ENCODE measurements at regions not wholly inside any gene's neighbourhood (a gene's known extent, or its start where the extent isn't known, plus 50 kb on each side); places are given as distances from the start of the nearest gene placed in this dataset.
"Not testable (repeated sequence)": the region's sequence is repeated elsewhere in the genome, so short reads cannot be mapped to it uniquely, and the experiment has no call there.

DNA sequence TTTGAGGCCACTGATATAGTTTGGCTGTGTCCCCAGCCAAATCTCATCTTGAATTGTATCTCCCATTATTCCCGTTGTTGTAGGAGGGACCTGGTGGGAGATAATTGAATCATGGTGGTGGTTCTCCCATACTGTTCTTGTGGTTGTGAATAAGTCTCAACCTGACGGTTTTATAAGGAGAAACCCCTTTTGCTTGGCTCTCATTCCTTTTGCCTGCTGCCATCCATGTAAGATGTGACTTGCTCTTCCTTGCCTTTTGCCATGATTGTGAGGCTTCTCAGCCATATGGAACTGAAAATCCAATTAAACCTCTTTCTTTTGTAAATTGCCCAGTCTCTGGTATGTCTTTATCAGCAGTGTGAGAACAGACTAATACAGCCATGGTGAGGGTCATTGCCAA, 431.6 kb upstream of the ID2 start:
- not testable (repeated sequence) for H3K14ac ChIP-seq (ENCODE audit: low read length); H2BK12ac ChIP-seq (ENCODE audit: low read length); H3K4me3 ChIP-seq (ENCODE audit: low read length in 2 of 2); H4K8ac ChIP-seq (ENCODE audit: low read depth, low read length); H3K27ac ChIP-seq (replicated peaks; ENCODE audit: low read length); H4K91ac ChIP-seq (ENCODE audit: low read depth, low read length, poor library complexity); H3K4ac ChIP-seq (ENCODE audit: low read length); H3K27me3 ChIP-seq (ENCODE audit: control insufficient read depth in 3 of 3, insufficient read depth in 3 of 3, low read depth in 1 of 3, low read length in 3 of 3); H3K79me1 ChIP-seq (ENCODE audit: low read depth, low read length); H2BK15ac ChIP-seq (ENCODE audit: low read length); DNase-seq (ENCODE audit: low spot score); H2BK5ac ChIP-seq (ENCODE audit: low read length); H2BK120ac ChIP-seq (ENCODE audit: low read depth, low read length); H2AK5ac ChIP-seq (ENCODE audit: low read depth, low read length); H3K36me3 ChIP-seq (replicated peaks in 1 of 2; ENCODE audit: control insufficient read depth in 2 of 2, insufficient read depth in 2 of 2, low read length in 2 of 2); H3K9ac ChIP-seq (ENCODE audit: low read depth, low read length, poor library complexity); H2AFZ ChIP-seq (ENCODE audit: low read length); H3K4me2 ChIP-seq (ENCODE audit: insufficient read depth, low read length, poor library complexity, severe bottlenecking); H3K23ac ChIP-seq (ENCODE audit: low read depth, low read length, poor library complexity); H3K18ac ChIP-seq (ENCODE audit: low read length)
- no CpG with 5 or more reads among the region's 2 CpGs for WGBS, 2 donors (ENCODE audit: extremely low coverage in 2 of 2, insufficient read length in 2 of 2, insufficient replicate concordance in 1 of 2)
- Histone ChIP-seq H3K9me3 (replicated peaks in 1 of 2; ENCODE audit: control insufficient read depth in 2 of 2, insufficient read depth in 1 of 2, low read depth in 1 of 2, low read length in 2 of 2) (peaks cover 8 to 14% of the 10 kb centered on the region in 2 donors), H3K4me1 (ENCODE audit: control insufficient read depth in 2 of 2, insufficient read depth in 1 of 2, low read depth in 1 of 2, low read length in 2 of 2) (peaks cover under 1 to 12% of the 10 kb centered on the region in 2 donors)

- H3K79me1 ChIP-seq (ENCODE audit: low read depth, low read length), result no peaks in the 10 kb centered on the region
- H2AFZ ChIP-seq (ENCODE audit: low read length), result no peak overlapping the region
- no peak overlapping the region for H2BK15ac ChIP-seq (ENCODE audit: low read length)
- WGBS, 2 donors (ENCODE audit: extremely low coverage in 2 of 2, insufficient read length in 2 of 2, insufficient replicate concordance in 1 of 2), result no CpG with 5 or more reads among the region's 6 CpGs
- H3K27me3 ChIP-seq (ENCODE audit: control insufficient read depth in 3 of 3, insufficient read depth in 3 of 3, low read depth in 1 of 3, low read length in 3 of 3), result no peaks in the 10 kb centered on the region
- H3K4ac ChIP-seq (ENCODE audit: low read length), result no peak overlapping the region
- no peak overlapping the region for H3K4me3 ChIP-seq (ENCODE audit: low read length in 2 of 2)
- H3K4me2 ChIP-seq (ENCODE audit: insufficient read depth, low read length, poor library complexity, severe bottlenecking), result no peak overlapping the region
- H3K36me3 ChIP-seq (replicated peaks in 1 of 2; ENCODE audit: control insufficient read depth in 2 of 2, insufficient read depth in 2 of 2, low read length in 2 of 2), result no peaks in the 10 kb centered on the region
- H3K14ac ChIP-seq (ENCODE audit: low read length), result no peak overlapping the region
- no peak overlapping the region for H3K9ac ChIP-seq (ENCODE audit: low read depth, low read length, poor library complexity)
- no peak overlapping the region for H2BK120ac ChIP-seq (ENCODE audit: low read depth, low read length)
- H3K9me3 ChIP-seq (replicated peaks in 1 of 2; ENCODE audit: control insufficient read depth in 2 of 2, insufficient read depth in 1 of 2, low read depth in 1 of 2, low read length in 2 of 2), result peaks cover 5 to 12% of the 10 kb centered on the region in 2 donors
- H2BK5ac ChIP-seq (ENCODE audit: low read length), result no peak overlapping the region
- peaks cover 2 to 12% of the 10 kb centered on the region in 2 donors for H3K4me1 ChIP-seq (ENCODE audit: control insufficient read depth in 2 of 2, insufficient read depth in 1 of 2, low read depth in 1 of 2, low read length in 2 of 2)
- DNase-seq (ENCODE audit: low spot score), result no peak
- no peak overlapping the region for H2AK5ac ChIP-seq (ENCODE audit: low read depth, low read length)
- no peak overlapping the region for H4K8ac ChIP-seq (ENCODE audit: low read depth, low read length)
- no peak overlapping the region for H3K23ac ChIP-seq (ENCODE audit: low read depth, low read length, poor library complexity)
- no peak overlapping the region for H3K27ac ChIP-seq (replicated peaks; ENCODE audit: low read length)
- H2BK12ac ChIP-seq (ENCODE audit: low read length), result no peak overlapping the region
- H4K91ac ChIP-seq (ENCODE audit: low read depth, low read length, poor library complexity), result no peak overlapping the region
- H3K18ac ChIP-seq (ENCODE audit: low read length), result no peak overlapping the region
Observed at GRCh38 chr2:8251291-8251690, 430.6 kb upstream of the ID2 start.

DNA sequence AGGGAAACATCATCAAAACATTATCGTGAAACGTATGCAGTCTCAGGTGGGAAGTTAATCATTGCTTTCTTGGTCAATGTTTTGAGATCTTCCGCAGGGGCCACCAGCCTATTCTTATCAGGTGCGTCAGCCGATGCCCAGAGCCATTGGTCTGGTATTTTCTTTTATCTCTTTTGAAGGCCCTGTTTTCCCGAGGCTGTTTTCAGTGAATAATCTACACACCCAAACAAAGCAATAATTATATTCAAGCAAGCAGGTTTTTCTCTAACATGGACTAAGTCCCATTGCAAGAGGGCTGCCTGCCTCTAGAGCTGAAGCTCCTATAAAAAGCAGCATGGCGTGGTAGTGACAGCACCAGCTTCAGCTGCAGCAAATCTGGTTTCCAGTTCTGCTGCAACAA, 430.0 kb upstream of the ID2 start:
- no peak overlapping the region for H3K4me3 ChIP-seq (ENCODE audit: low read length in 2 of 2)
- H2BK5ac ChIP-seq (ENCODE audit: low read length), result no peak overlapping the region
- peaks cover 6 to 12% of the 10 kb centered on the region in 2 donors for H3K4me1 ChIP-seq (ENCODE audit: control insufficient read depth in 2 of 2, insufficient read depth in 1 of 2, low read depth in 1 of 2, low read length in 2 of 2)
- H2BK12ac ChIP-seq (ENCODE audit: low read length), result no peak overlapping the region
- no CpG with 5 or more reads among the region's 7 CpGs for WGBS, 2 donors (ENCODE audit: extremely low coverage in 2 of 2, insufficient read length in 2 of 2, insufficient replicate concordance in 1 of 2)
- no peak overlapping the region for H3K18ac ChIP-seq (ENCODE audit: low read length)
- H3K4ac ChIP-seq (ENCODE audit: low read length), result no peak overlapping the region
- no peak overlapping the region for H4K91ac ChIP-seq (ENCODE audit: low read depth, low read length, poor library complexity)
- H3K79me1 ChIP-seq (ENCODE audit: low read depth, low read length), result no peaks in the 10 kb centered on the region
- DNase-seq (ENCODE audit: low spot score), result no peak
- no peak overlapping the region for H3K4me2 ChIP-seq (ENCODE audit: insufficient read depth, low read length, poor library complexity, severe bottlenecking)
- no peak overlapping the region for H2AFZ ChIP-seq (ENCODE audit: low read length)
- H2AK5ac ChIP-seq (ENCODE audit: low read depth, low read length), result no peak overlapping the region
- H3K36me3 ChIP-seq (replicated peaks in 1 of 2; ENCODE audit: control insufficient read depth in 2 of 2, insufficient read depth in 2 of 2, low read length in 2 of 2), result no peaks in the 10 kb centered on the region
- no peak overlapping the region for H2BK15ac ChIP-seq (ENCODE audit: low read length)
- H3K27ac ChIP-seq (replicated peaks; ENCODE audit: low read length), result no peak overlapping the region
- H3K14ac ChIP-seq (ENCODE audit: low read length), result no peak overlapping the region
- peaks cover 5 to 12% of the 10 kb centered on the region in 2 donors for H3K9me3 ChIP-seq (replicated peaks in 1 of 2; ENCODE audit: control insufficient read depth in 2 of 2, insufficient read depth in 1 of 2, low read depth in 1 of 2, low read length in 2 of 2)
- H3K23ac ChIP-seq (ENCODE audit: low read depth, low read length, poor library complexity), result no peak overlapping the region
- no peak overlapping the region for H3K9ac ChIP-seq (ENCODE audit: low read depth, low read length, poor library complexity)
- H3K27me3 ChIP-seq (ENCODE audit: control insufficient read depth in 3 of 3, insufficient read depth in 3 of 3, low read depth in 1 of 3, low read length in 3 of 3), result no peaks in the 10 kb centered on the region
- H4K8ac ChIP-seq (ENCODE audit: low read depth, low read length), result no peak overlapping the region
- no peak overlapping the region for H2BK120ac ChIP-seq (ENCODE audit: low read depth, low read length)

GRCh38 chr2:8252997-8253694, 428.7 kb upstream of the ID2 start:
- no peak overlapping the region for H4K91ac ChIP-seq (ENCODE audit: low read depth, low read length, poor library complexity)
- H2BK5ac ChIP-seq (ENCODE audit: low read length), result no peak overlapping the region
- H3K23ac ChIP-seq (ENCODE audit: low read depth, low read length, poor library complexity), result no peak overlapping the region
- WGBS, 2 donors (ENCODE audit: extremely low coverage in 2 of 2, insufficient read length in 2 of 2, insufficient replicate concordance in 1 of 2), result no CpG with 5 or more reads among the region's 10 CpGs
- no peak overlapping the region for H2AK5ac ChIP-seq (ENCODE audit: low read depth, low read length)
- no peaks in the 10 kb centered on the region for H3K27me3 ChIP-seq (ENCODE audit: control insufficient read depth in 3 of 3, insufficient read depth in 3 of 3, low read depth in 1 of 3, low read length in 3 of 3)
- H3K9ac ChIP-seq (ENCODE audit: low read depth, low read length, poor library complexity), result no peak overlapping the region
- no peak overlapping the region for H3K14ac ChIP-seq (ENCODE audit: low read length)
- H3K79me1 ChIP-seq (ENCODE audit: low read depth, low read length), result no peaks in the 10 kb centered on the region
- H3K4me1 ChIP-seq (ENCODE audit: control insufficient read depth in 2 of 2, insufficient read depth in 1 of 2, low read depth in 1 of 2, low read length in 2 of 2), result peaks cover 17 to 18% of the 10 kb centered on the region in 2 donors
- peak overlapping the region; percentile 20 for H3K27ac ChIP-seq (replicated peaks; ENCODE audit: low read length)
- peaks cover 5 to 12% of the 10 kb centered on the region in 2 donors for H3K9me3 ChIP-seq (replicated peaks in 1 of 2; ENCODE audit: control insufficient read depth in 2 of 2, insufficient read depth in 1 of 2, low read depth in 1 of 2, low read length in 2 of 2)
- DNase-seq (ENCODE audit: low spot score), result no peak
- no peak overlapping the region for H3K18ac ChIP-seq (ENCODE audit: low read length)
- no peak overlapping the region for H2BK12ac ChIP-seq (ENCODE audit: low read length)
- no peak overlapping the region for H2BK15ac ChIP-seq (ENCODE audit: low read length)
- H3K4me3 ChIP-seq (ENCODE audit: low read length in 2 of 2), result no peak overlapping the region
- H2BK120ac ChIP-seq (ENCODE audit: low read depth, low read length), result no peak overlapping the region
- H3K36me3 ChIP-seq (replicated peaks in 1 of 2; ENCODE audit: control insufficient read depth in 2 of 2, insufficient read depth in 2 of 2, low read length in 2 of 2), result no peaks in the 10 kb centered on the region
- no peak overlapping the region for H3K4ac ChIP-seq (ENCODE audit: low read length)
- no peak overlapping the region for H2AFZ ChIP-seq (ENCODE audit: low read length)
- no peak overlapping the region for H4K8ac ChIP-seq (ENCODE audit: low read depth, low read length)
- no peak overlapping the region for H3K4me2 ChIP-seq (ENCODE audit: insufficient read depth, low read length, poor library complexity, severe bottlenecking)

Measured in neuronal stem cell (in vitro differentiated cells).